ENCODE measurements at regions not wholly inside any gene's neighbourhood (a gene's known extent, or its start where the extent isn't known, plus 50 kb on each side); places are given as distances from the start of the nearest gene placed in this dataset.
"Not testable (repeated sequence)": the region's sequence is repeated elsewhere in the genome, so short reads cannot be mapped to it uniquely, and the experiment has no call there.

GRCh38 chr6:19902201-19902600 is 65.0 kb downstream of the ID4 start:
- intact Hi-C loops (cut with DNase I; ENCODE audit: low total_unique reads), result no loop called here
- no peak overlapping the region for H3K4me3 ChIP-seq
- WGBS, 5 donors, result 70 to 84% (median 75%) methylated on average over 4 of the region's 4 CpGs
- no peak overlapping the region for H3K27ac ChIP-seq
- TF ChIP-seq POLR2AphosphoS5 (IDR thresholded peaks at IDR 0.05), result no peak
- no peak for TF ChIP-seq CTCF (IDR thresholded peaks at IDR 0.05)
- TF ChIP-seq POLR2A (IDR thresholded peaks at IDR 0.05), result no peak
- no peak for TF ChIP-seq EP300 (IDR thresholded peaks at IDR 0.05)
- no peaks in the 10 kb centered on the region for H3K27me3 ChIP-seq
- H3K9me3 ChIP-seq, result no peaks in the 10 kb centered on the region
- DNase-seq, result no peak
- no peaks in the 10 kb centered on the region for H3K36me3 ChIP-seq
- H3K4me1 ChIP-seq, result no peaks in the 10 kb centered on the region

GRCh38 chr6:19904408-19904807 is 67.2 kb downstream of the ID4 start:
- WGBS, 5 donors, result 73 to 83% (median 75%) methylated on average over 6 of the region's 6 CpGs
- intact Hi-C loops (cut with DNase I; ENCODE audit: low total_unique reads); H3K4me3 ChIP-seq: not testable (repeated sequence)

GRCh38 chr6:19905584-19905983 is 68.4 kb downstream of the ID4 start:
- Histone ChIP-seq H3K4me3 (no peak overlapping the region), H3K4me1 (no peaks in the 10 kb centered on the region), H3K36me3 (no peaks in the 10 kb centered on the region), H3K9me3 (no peaks in the 10 kb centered on the region), H3K27me3 (no peaks in the 10 kb centered on the region), H3K27ac (no peak overlapping the region)
- WGBS, 5 donors, result 48 to 78% (median 77%) methylated on average over 1 of the region's 1 CpG
- intact Hi-C loops (cut with DNase I; ENCODE audit: low total_unique reads), result no loop called here
- DNase-seq, result no peak
- TF ChIP-seq POLR2A (IDR thresholded peaks at IDR 0.05) (no peak), POLR2AphosphoS5 (IDR thresholded peaks at IDR 0.05) (no peak), CTCF (IDR thresholded peaks at IDR 0.05) (no peak), EP300 (IDR thresholded peaks at IDR 0.05) (no peak)

More at GRCh38 chr6:19904408-19904807, 67.2 kb downstream of the ID4 start:
- H3K9me3 ChIP-seq, H3K27me3 ChIP-seq, H3K4me1 ChIP-seq, H3K27ac ChIP-seq, H3K36me3 ChIP-seq, DNase-seq: not testable (repeated sequence)

GRCh38 chr6:19906171-19906570 is 69.0 kb downstream of the ID4 start:
- DNase-seq, result peak in 1 of 2 donors; percentile 40

More at GRCh38 chr6:19906171-19906570, 69.0 kb downstream of the ID4 start:
- intact Hi-C loops (cut with DNase I; ENCODE audit: low total_unique reads), result no loop called here
- Histone ChIP-seq H3K27ac (no peak overlapping the region), H3K4me1 (no peaks in the 10 kb centered on the region), H3K4me3 (no peak overlapping the region), H3K27me3 (no peaks in the 10 kb centered on the region), H3K36me3 (no peaks in the 10 kb centered on the region), H3K9me3 (no peaks in the 10 kb centered on the region)
- 68 to 90% (median 80%) methylated on average over 3 of the region's 3 CpGs for WGBS, 5 donors
- no peak for TF ChIP-seq EP300 (IDR thresholded peaks at IDR 0.05)
- TF ChIP-seq CTCF (IDR thresholded peaks at IDR 0.05), result no peak
- no peak for TF ChIP-seq POLR2AphosphoS5 (IDR thresholded peaks at IDR 0.05)
- TF ChIP-seq POLR2A (IDR thresholded peaks at IDR 0.05), result no peak
